Duodenal mucosa (tissue), 2 donors: ENCODE measurements at regions not wholly inside any gene's neighbourhood (a gene's known extent, or its start where the extent isn't known, plus 50 kb on each side); places are given as distances from the start of the nearest gene placed in this dataset.
"Not testable (repeated sequence)": the region's sequence is repeated elsewhere in the genome, so short reads cannot be mapped to it uniquely, and the experiment has no call there.

Experiments
- H3K27ac ChIP-seq: one replicate; pipeline ENCODE4 v1.7.0; 2013; ENCODE audit warnings: low read depth, low read length
- H3K27me3 ChIP-seq, 2 donors: one replicate each; pipeline ENCODE4 v1.7.0; 2013; ENCODE audit warnings: low read length in 2 of 2, control low read depth in 1 of 2; ENCODE audit not compliant: insufficient read depth in 2 of 2, control insufficient read depth in 1 of 2
- H3K36me3 ChIP-seq, 2 donors: one replicate each; pipeline ENCODE4 v1.7.0; 2013; ENCODE audit warnings: low read length in 2 of 2, control low read depth in 1 of 2; ENCODE audit not compliant: insufficient read depth in 2 of 2, control insufficient read depth in 1 of 2
- H3K4me1 ChIP-seq, 2 donors: one replicate each; pipeline ENCODE4 v1.7.0; 2013; ENCODE audit warnings: low read length in 2 of 2, control low read depth in 1 of 2; ENCODE audit not compliant: insufficient read depth in 2 of 2, control insufficient read depth in 1 of 2
- H3K4me3 ChIP-seq, 2 donors: one replicate each; pipeline ENCODE4 v1.7.0; 2013; ENCODE audit warnings: low read length in 2 of 2, low read depth in 1 of 2
- H3K9ac ChIP-seq, 2 donors: one replicate each; pipeline ENCODE4 v1.7.0; 2013; ENCODE audit warnings: low read length in 2 of 2, low read depth in 1 of 2
- H3K9me3 ChIP-seq, 2 donors: one replicate each; pipeline ENCODE4 v1.7.0; 2013; ENCODE audit warnings: low read length in 2 of 2, control low read depth in 1 of 2; ENCODE audit not compliant: control insufficient read depth in 1 of 2

DNA sequence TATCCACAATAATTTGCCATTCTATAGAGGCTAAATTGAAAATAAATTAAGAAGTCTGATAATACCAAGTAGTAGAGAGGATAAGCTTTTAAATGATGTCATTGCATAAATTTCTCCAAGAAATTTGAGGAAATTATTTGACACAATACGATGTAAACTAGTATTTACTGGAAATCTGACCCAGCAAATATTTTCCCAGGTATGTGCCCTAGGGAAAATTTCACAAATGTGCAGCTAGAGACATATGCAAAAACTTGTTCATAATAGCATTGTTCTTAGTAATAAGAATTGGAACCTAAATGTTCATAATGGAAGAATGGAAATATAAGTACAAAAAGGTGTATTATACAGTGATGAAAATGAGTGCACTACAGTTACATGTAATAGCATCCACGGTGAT is 888.8 kb upstream of the SOX11 start:
- no peaks in the 10 kb centered on the region for H3K27me3 ChIP-seq
- no peaks in the 10 kb centered on the region for H3K4me1 ChIP-seq
- peaks cover 1 to 5% of the 10 kb centered on the region in 2 donors for H3K9me3 ChIP-seq
- H3K36me3 ChIP-seq: no peaks in the 10 kb centered on the region
- no peak overlapping the region for H3K9ac ChIP-seq
- H3K4me3 ChIP-seq: no peak overlapping the region
- no peak overlapping the region for H3K27ac ChIP-seq

GRCh38 chr2:4814137-4814536 is 878.0 kb upstream of the SOX11 start:
- H3K27me3 ChIP-seq, H3K4me1 ChIP-seq, H3K9ac ChIP-seq, H3K4me3 ChIP-seq, H3K27ac ChIP-seq, H3K36me3 ChIP-seq: not testable (repeated sequence)
- peaks cover 9 to 15% of the 10 kb centered on the region in 2 donors for H3K9me3 ChIP-seq

DNA sequence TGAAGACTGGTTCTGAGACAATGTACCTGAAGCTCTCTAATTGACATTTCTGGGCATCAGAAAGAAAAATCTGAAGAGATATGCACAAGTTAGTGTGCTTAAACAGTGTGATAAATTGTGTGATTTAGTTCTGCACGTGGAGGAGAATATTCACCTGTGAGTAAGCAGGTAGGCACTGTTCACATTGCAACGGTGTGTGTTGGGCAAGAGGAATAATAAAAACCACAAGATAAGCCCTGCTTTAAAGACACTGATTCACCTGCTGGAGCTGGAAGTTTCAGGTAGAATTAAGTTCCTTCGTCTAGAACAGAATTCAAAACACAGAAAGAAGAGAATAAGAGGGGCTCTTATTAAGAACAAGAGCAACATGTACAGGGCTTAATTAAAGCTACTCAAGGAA is 864.3 kb upstream of the SOX11 start:
- H3K36me3 ChIP-seq: no peaks in the 10 kb centered on the region
- no peaks in the 10 kb centered on the region for H3K4me1 ChIP-seq
- H3K9me3 ChIP-seq: peaks cover 6 to 8% of the 10 kb centered on the region in 2 donors
- H3K4me3 ChIP-seq: no peak overlapping the region
- no peaks in the 10 kb centered on the region for H3K27me3 ChIP-seq
- no peak overlapping the region for H3K27ac ChIP-seq
- H3K9ac ChIP-seq: no peak overlapping the region

- H3K9me3 ChIP-seq: peaks cover 6 to 8% of the 10 kb centered on the region in 2 donors
- H3K4me1 ChIP-seq: no peaks in the 10 kb centered on the region
- no peaks in the 10 kb centered on the region for H3K27me3 ChIP-seq
- H3K9ac ChIP-seq: no peak overlapping the region
- no peak overlapping the region for H3K27ac ChIP-seq
- no peak overlapping the region for H3K4me3 ChIP-seq
- no peaks in the 10 kb centered on the region for H3K36me3 ChIP-seq
Observed at GRCh38 chr2:4828682-4829374, 863.4 kb upstream of the SOX11 start.

DNA sequence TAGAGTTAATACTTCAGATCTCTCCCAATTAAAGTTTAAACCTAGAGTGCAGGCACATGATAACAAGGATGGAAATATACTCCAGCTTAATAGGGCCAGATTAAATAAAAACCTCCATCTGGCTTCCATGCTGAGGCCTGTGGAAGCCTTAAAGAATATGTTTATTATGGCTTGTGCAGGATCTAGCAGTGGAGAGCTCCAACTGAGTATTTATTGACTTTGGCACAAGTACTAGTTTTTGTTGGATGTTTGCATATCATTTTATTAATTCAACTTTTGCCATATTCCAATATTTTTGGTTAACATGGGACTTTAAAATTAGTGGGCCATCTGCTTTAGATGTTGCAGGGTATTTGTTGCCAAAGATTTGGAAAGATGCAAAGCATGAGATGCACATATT is 860.4 kb upstream of the SOX11 start:
- Histone ChIP-seq H3K27me3 (no peaks in the 10 kb centered on the region), H3K36me3 (no peaks in the 10 kb centered on the region), H3K4me3 (no peak overlapping the region), H3K9me3 (peaks cover 5 to 6% of the 10 kb centered on the region in 2 donors), H3K4me1 (no peaks in the 10 kb centered on the region), H3K27ac (no peak overlapping the region), H3K9ac (no peak overlapping the region)

GRCh38 chr2:4832642-4833041 is 859.5 kb upstream of the SOX11 start:
- H3K4me3 ChIP-seq: no peak overlapping the region
- H3K27me3 ChIP-seq: no peaks in the 10 kb centered on the region
- no peak overlapping the region for H3K27ac ChIP-seq
- no peak overlapping the region for H3K9ac ChIP-seq
- no peaks in the 10 kb centered on the region for H3K36me3 ChIP-seq
- no peaks in the 10 kb centered on the region for H3K4me1 ChIP-seq
- peaks cover 5 to 6% of the 10 kb centered on the region in 2 donors for H3K9me3 ChIP-seq

DNA sequence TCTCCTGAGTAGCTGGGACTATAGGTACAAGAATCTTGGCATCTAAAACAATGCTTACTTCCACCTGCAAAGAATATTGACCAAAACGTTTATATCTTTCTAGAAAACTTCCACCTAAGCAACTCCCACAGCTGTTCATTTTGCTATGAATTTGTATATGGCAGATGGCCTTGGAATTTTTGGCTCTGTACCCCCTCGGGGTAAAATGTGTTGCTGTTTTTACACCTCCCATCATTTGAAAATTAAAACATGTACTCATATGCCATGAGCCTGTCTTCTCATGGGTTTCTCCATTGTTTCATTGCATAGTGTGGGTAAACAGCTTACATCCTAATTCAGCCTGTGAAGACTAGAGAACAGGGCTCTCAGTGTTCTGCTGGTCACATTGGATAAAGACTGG is 853.6 kb upstream of the SOX11 start:
- Histone ChIP-seq H3K36me3 (no peaks in the 10 kb centered on the region), H3K9me3 (peaks cover 12 to 27% of the 10 kb centered on the region in 2 donors), H3K27me3 (no peaks in the 10 kb centered on the region), H3K27ac (no peak overlapping the region), H3K4me1 (no peaks in the 10 kb centered on the region), H3K9ac (no peak overlapping the region), H3K4me3 (no peak overlapping the region)

DNA sequence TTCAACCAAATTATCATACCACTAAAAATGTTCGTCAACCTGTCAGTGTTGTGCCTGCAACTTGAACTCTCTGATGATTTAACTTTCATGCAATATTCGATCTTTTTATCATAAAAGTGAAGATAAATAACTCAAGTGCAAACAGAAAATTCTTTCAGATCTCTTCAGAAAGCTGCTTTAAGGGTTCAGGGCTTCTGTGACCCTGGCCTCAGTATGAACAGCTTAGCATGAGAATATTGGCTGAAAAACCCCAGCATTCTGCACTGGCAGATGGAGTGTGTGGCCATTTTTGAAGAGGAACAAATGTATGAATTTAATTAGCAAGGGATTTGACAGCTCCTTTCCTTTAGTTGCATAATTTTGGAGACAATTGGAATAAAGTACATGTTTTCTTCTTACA is 851.4 kb upstream of the SOX11 start:
- Histone ChIP-seq H3K27ac (no peak overlapping the region), H3K4me3 (no peak overlapping the region), H3K27me3 (no peaks in the 10 kb centered on the region), H3K4me1 (no peaks in the 10 kb centered on the region), H3K9ac (no peak overlapping the region), H3K36me3 (no peaks in the 10 kb centered on the region), H3K9me3 (peaks cover 12 to 27% of the 10 kb centered on the region in 2 donors)

- no peak overlapping the region for H3K27ac ChIP-seq
- no peaks in the 10 kb centered on the region for H3K27me3 ChIP-seq
- H3K9ac ChIP-seq: no peak overlapping the region
- H3K4me1 ChIP-seq: no peaks in the 10 kb centered on the region
- peaks cover 9 to 16% of the 10 kb centered on the region in 2 donors for H3K9me3 ChIP-seq
- H3K36me3 ChIP-seq: no peaks in the 10 kb centered on the region
- no peak overlapping the region for H3K4me3 ChIP-seq
Observed at GRCh38 chr2:4844881-4845280, 847.3 kb upstream of the SOX11 start.

DNA sequence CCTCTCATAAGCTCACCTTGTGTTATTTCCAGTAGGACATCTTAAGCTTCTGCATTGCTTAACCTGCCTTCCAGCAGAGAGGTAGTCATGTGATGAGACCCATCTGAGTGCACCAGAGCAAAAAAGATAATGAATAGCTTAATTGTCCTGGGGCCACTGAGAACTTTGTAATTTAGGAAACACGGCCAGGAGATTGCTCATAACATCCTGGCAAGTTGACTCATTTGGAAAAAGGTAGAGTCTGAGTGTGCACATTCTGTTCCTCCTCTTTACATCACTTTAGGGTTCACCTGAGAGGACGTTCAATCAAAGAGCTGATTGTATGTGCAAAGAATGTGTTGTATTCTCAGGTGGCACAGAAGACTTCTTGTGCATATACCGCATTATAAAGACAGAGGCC is 830.2 kb upstream of the SOX11 start:
- Histone ChIP-seq H3K4me3 (no peak overlapping the region), H3K9me3 (peaks cover 0 to 11% of the 10 kb centered on the region in 2 donors), H3K27ac (no peak overlapping the region), H3K9ac (no peak overlapping the region), H3K27me3 (no peaks in the 10 kb centered on the region), H3K36me3 (no peaks in the 10 kb centered on the region), H3K4me1 (no peaks in the 10 kb centered on the region)

DNA sequence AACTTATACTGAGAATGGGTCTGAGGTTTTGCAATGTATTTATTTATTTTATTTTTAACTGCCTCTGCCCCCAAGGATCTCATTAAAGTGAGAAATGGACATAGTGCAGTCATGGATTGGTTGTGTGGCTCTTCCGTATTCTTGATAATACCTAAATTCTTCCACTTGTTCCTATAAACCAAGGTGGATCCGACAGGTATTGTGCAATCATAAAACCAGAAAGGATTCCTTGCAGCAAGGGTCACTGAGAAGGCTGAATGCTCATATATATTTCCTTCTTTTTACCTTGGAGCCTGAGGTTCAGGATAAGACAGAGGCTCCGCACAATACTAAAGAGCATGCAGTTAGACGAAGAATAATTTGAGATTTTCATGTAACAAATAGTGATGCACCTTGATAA is 826.0 kb upstream of the SOX11 start:
- Histone ChIP-seq H3K27me3 (no peaks in the 10 kb centered on the region), H3K4me3 (no peak overlapping the region), H3K36me3 (no peaks in the 10 kb centered on the region), H3K9me3 (peaks cover 2 to 10% of the 10 kb centered on the region in 2 donors), H3K9ac (no peak overlapping the region), H3K27ac (no peak overlapping the region), H3K4me1 (no peaks in the 10 kb centered on the region)
